WTC11 (cell line): ENCODE measurements at regions not wholly inside any gene's neighbourhood (a gene's known extent, or its start where the extent isn't known, plus 50 kb on each side); places are given as distances from the start of the nearest gene placed in this dataset.

ENCODE experiments used
- ATAC-seq: fragments of 200-7000 bp; cut with Tn5 transposase; 2 replicates; pipeline ENCODE4 v1.10.0; 2021; ENCODE audit warnings: mild to moderate bottlenecking, moderate library complexity
- CTCF ChIA-PET: fragments of 300-600 bp; sonication (Branson Sonifier 250); formaldehyde crosslinking; loops from one replicate; lab custom pipeline; 2021; ENCODE audit warnings: antibody characterized with exemption; lab: Charles Lee
- POLR2A ChIA-PET: fragments of 350-600 bp; sonication (Branson Sonifier 250); formaldehyde crosslinking; loops from one replicate; lab custom pipeline; 2021; ENCODE audit warnings: antibody characterized with exemption; lab: Charles Lee
- DNase-seq: peaks from one replicate; pipeline ENCODE4 v3.0.0; 2021; ENCODE audit warnings: low spot score
- H3K27ac Mint-ChIP-seq: 2 replicates; pipeline ENCODE4 v1.8.0; 2021; ENCODE audit warnings: mixed read lengths
- H3K27me3 Mint-ChIP-seq: 2 replicates; pipeline ENCODE4 v1.8.0; 2021; ENCODE audit warnings: low read depth, mild to moderate bottlenecking, moderate library complexity, mixed read lengths
- H3K36me3 Mint-ChIP-seq: 2 replicates; pipeline ENCODE4 v1.8.0; 2021; ENCODE audit warnings: mixed read lengths
- H3K4me1 Mint-ChIP-seq: 2 replicates; pipeline ENCODE4 v1.8.0; 2022; ENCODE audit warnings: mixed read lengths
- H3K4me3 Mint-ChIP-seq: 2 replicates; pipeline ENCODE4 v1.8.0; 2021; ENCODE audit warnings: mild to moderate bottlenecking, moderate library complexity, mixed read lengths
- H3K9me3 Mint-ChIP-seq: 2 replicates; pipeline ENCODE4 v1.8.0; 2021; ENCODE audit warnings: mixed read lengths
- ATF1 ChIP-seq: sonication (generic); formaldehyde crosslinking; IDR thresholded peaks from 2 replicates; pipeline ENCODE4 v1.8.1; 2023; ENCODE audit warnings: mild to moderate bottlenecking, moderate library complexity, missing genetic modification reagents
- ATF3 ChIP-seq: sonication (generic); formaldehyde crosslinking; conservative IDR thresholded peaks from 2 replicates; pipeline ENCODE4 v1.8.1; 2022; ENCODE audit warnings: mild to moderate bottlenecking, missing genetic modification reagents
- ATF6 ChIP-seq: sonication (generic); formaldehyde crosslinking; IDR thresholded peaks from 2 replicates; pipeline ENCODE4 v1.8.1; 2023; ENCODE audit warnings: mild to moderate bottlenecking, missing genetic modification reagents
- E2F4 ChIP-seq: sonication (generic); formaldehyde crosslinking; IDR thresholded peaks from 2 replicates; pipeline ENCODE4 v1.8.1; 2022; ENCODE audit warnings: low read depth, mild to moderate bottlenecking, moderate library complexity, missing genetic modification reagents, borderline replicate concordance
- EMX1 ChIP-seq: fragments of 250-450 bp; sonication (Bioruptor Pico); IDR thresholded peaks from 2 replicates; pipeline ENCODE4 v1.8.0; 2021; ENCODE audit warnings: mild to moderate bottlenecking
- ERG ChIP-seq: fragments of 250-450 bp; sonication (Bioruptor Pico); IDR thresholded peaks from 2 replicates; pipeline ENCODE4 v1.8.0; 2021; ENCODE audit warnings: mild to moderate bottlenecking
- ETV6 ChIP-seq: sonication (generic); formaldehyde crosslinking; IDR thresholded peaks from 2 replicates; pipeline ENCODE4 v1.8.1; 2022; ENCODE audit warnings: mild to moderate bottlenecking, missing genetic modification reagents
- FOXJ3 ChIP-seq: sonication (generic); formaldehyde crosslinking; IDR thresholded peaks from 2 replicates; pipeline ENCODE4 v1.9.0; 2021; ENCODE audit warnings: missing genetic modification reagents, mild to moderate bottlenecking, borderline replicate concordance
- FOXP1 ChIP-seq: sonication (generic); formaldehyde crosslinking; IDR thresholded peaks from 2 replicates; pipeline ENCODE4 v1.8.0; 2022; ENCODE audit warnings: missing genetic modification reagents, mild to moderate bottlenecking, moderate library complexity, borderline replicate concordance
- GABPB1 ChIP-seq: sonication (generic); formaldehyde crosslinking; IDR thresholded peaks from 2 replicates; pipeline ENCODE4 v1.8.1; 2023; ENCODE audit warnings: mild to moderate bottlenecking, missing genetic modification reagents
- HMGA2 ChIP-seq: fragments of 250-450 bp; sonication (Bioruptor Pico); IDR thresholded peaks from 2 replicates; pipeline ENCODE4 v1.4.0; 2021; ENCODE audit warnings: mild to moderate bottlenecking, moderate library complexity
- MYBL2 ChIP-seq: sonication (generic); formaldehyde crosslinking; IDR thresholded peaks from 2 replicates; pipeline ENCODE4 v1.8.1; 2023; ENCODE audit warnings: mild to moderate bottlenecking, moderate library complexity, missing genetic modification reagents
- NR1H2 ChIP-seq: sonication (generic); formaldehyde crosslinking; IDR thresholded peaks from 2 replicates; pipeline ENCODE4 v1.9.0; 2021; ENCODE audit warnings: mild to moderate bottlenecking, moderate library complexity, missing genetic modification reagents
- NR3C1 ChIP-seq: sonication (generic); formaldehyde crosslinking; conservative IDR thresholded peaks from 2 replicates; pipeline ENCODE4 v1.8.1; 2023; ENCODE audit warnings: low read depth, mild to moderate bottlenecking, missing genetic modification reagents
- RORB ChIP-seq: fragments of 250-450 bp; sonication (Bioruptor Pico); IDR thresholded peaks from 2 replicates; pipeline ENCODE4 v1.9.0; 2021; ENCODE audit warnings: mild to moderate bottlenecking
- USF2 ChIP-seq: sonication (generic); formaldehyde crosslinking; IDR thresholded peaks from 2 replicates; pipeline ENCODE4 v1.8.1; 2023; ENCODE audit warnings: mild to moderate bottlenecking, missing genetic modification reagents, moderate library complexity
- ZBTB21 ChIP-seq: sonication (generic); formaldehyde crosslinking; IDR thresholded peaks from 2 replicates; pipeline ENCODE4 v1.8.1; 2023; ENCODE audit warnings: mild to moderate bottlenecking, missing genetic modification reagents, borderline replicate concordance
- ZNF263 ChIP-seq: sonication (generic); formaldehyde crosslinking; IDR thresholded peaks from 2 replicates; pipeline ENCODE4 v1.8.1; 2022; ENCODE audit warnings: low read depth, mild to moderate bottlenecking, moderate library complexity, missing genetic modification reagents
- ZNF281 ChIP-seq: sonication (generic); formaldehyde crosslinking; IDR thresholded peaks from 2 replicates; pipeline ENCODE4 v1.8.0; 2023; ENCODE audit warnings: mild to moderate bottlenecking, missing genetic modification reagents
- ZNF416 ChIP-seq: fragments of 250-450 bp; sonication (Bioruptor Pico); IDR thresholded peaks from 2 replicates; pipeline ENCODE4 v1.9.0; 2021; ENCODE audit warnings: mild to moderate bottlenecking, inconsistent platforms
- ZNF423 ChIP-seq: fragments of 250-450 bp; sonication (Bioruptor Pico); IDR thresholded peaks from 2 replicates; pipeline ENCODE4 v2.1.2; 2022; ENCODE audit warnings: mild to moderate bottlenecking, moderate library complexity
- ZNF512 ChIP-seq: sonication (generic); formaldehyde crosslinking; IDR thresholded peaks from 2 replicates; pipeline ENCODE4 v1.8.1; 2022; ENCODE audit warnings: missing genetic modification reagents, borderline replicate concordance
- TF ChIP-seq, protein P1 (sequence below): sonication (generic); formaldehyde crosslinking; IDR thresholded peaks from 2 replicates; pipeline ENCODE4 v1.8.0; 2022; ENCODE audit warnings: mild to moderate bottlenecking, missing genetic modification reagents

- no peak for DNase-seq
- Mint-ChIP-seq H3K4me1 (no peaks in the 10 kb centered on the region), H3K4me3 (no peak overlapping the region), H3K27me3 (no peaks in the 10 kb centered on the region), H3K9me3 (peaks cover 24% of the 10 kb centered on the region), H3K27ac (no peak overlapping the region), H3K36me3 (peaks cover 14% of the 10 kb centered on the region)
- CTCF ChIA-PET, result no interaction called here
- no peak for TF ChIP-seq FOXP1 (CRISPR knock-in tag)
- no peak for TF ChIP-seq ZNF281 (CRISPR knock-in tag)
- TF ChIP-seq ETV6 (CRISPR knock-in tag), result no peak
- TF ChIP-seq, protein P1, sequence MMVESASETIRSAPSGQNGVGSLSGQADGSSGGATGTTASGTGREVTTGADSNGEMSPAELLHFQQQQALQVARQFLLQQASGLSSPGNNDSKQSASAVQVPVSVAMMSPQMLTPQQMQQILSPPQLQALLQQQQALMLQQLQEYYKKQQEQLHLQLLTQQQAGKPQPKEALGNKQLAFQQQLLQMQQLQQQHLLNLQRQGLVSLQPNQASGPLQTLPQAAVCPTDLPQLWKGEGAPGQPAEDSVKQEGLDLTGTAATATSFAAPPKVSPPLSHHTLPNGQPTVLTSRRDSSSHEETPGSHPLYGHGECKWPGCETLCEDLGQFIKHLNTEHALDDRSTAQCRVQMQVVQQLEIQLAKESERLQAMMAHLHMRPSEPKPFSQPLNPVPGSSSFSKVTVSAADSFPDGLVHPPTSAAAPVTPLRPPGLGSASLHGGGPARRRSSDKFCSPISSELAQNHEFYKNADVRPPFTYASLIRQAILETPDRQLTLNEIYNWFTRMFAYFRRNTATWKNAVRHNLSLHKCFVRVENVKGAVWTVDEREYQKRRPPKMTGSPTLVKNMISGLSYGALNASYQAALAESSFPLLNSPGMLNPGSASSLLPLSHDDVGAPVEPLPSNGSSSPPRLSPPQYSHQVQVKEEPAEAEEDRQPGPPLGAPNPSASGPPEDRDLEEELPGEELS (CRISPR knock-in tag), result no peak
- TF ChIP-seq ZNF263, result no peak
- no peak for TF ChIP-seq ATF3 (CRISPR knock-in tag)
- no peak for TF ChIP-seq MYBL2 (CRISPR knock-in tag)
- no peak for TF ChIP-seq E2F4 (CRISPR knock-in tag)
- no peak for TF ChIP-seq GABPB1 (CRISPR knock-in tag)
- no peak for TF ChIP-seq NR1H2
- TF ChIP-seq HMGA2 (CRISPR knock-in tag), result no peak
- no peak for TF ChIP-seq EMX1 (CRISPR knock-in tag)
- POLR2A ChIA-PET, result no interaction called here
- ATAC-seq, result no peak
Measured at GRCh38 chr2:19120181-19120580, 238.2 kb downstream of the OSR1 start.

DNA sequence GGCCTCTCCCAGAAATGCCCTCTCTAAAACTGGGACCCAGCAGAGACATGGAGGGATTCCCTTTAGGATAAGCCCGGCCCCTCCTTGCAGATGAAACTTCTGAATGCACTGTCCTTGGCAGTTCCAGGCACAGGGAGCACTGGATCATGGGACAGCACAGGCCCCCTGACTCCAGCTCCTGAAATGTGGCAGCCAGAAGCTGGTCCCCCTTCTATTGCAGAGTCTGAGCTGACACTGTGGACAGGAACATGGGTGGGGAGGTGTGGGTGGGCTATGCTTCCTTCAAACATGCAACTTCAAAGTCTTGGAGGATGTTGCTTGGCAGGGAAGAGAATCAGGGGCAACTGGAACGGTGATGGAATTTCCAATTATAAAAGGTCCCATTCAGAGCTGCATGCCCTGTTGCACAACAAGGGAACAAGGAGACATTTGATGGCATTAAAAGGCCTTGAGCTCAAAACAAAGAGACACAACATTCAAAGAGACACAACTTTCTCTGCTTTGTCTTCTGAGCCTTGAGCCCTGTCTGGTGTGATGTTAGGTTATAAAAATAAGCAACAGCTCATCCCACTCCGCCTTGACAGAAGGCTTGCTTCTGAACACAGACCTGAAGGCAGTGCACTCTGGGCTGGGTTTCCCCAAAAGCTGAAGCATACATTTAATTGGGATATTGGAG, 239.0 kb downstream of the OSR1 start:
- H3K9me3 Mint-ChIP-seq, result peaks cover 24% of the 10 kb centered on the region
- no peak overlapping the region for H3K27ac Mint-ChIP-seq
- TF ChIP-seq ZNF416 (CRISPR knock-in tag) (no peak), ATF6 (no peak), FOXJ3 (CRISPR knock-in tag) (no peak), ATF1 (CRISPR knock-in tag) (no peak), ERG (CRISPR knock-in tag) (no peak), ZBTB21 (no peak), RORB (CRISPR knock-in tag) (no peak), ZNF423 (no peak), USF2 (no peak), NR3C1 (CRISPR knock-in tag) (no peak), ZNF512 (CRISPR knock-in tag) (no peak), GABPB1 (CRISPR knock-in tag) (no peak)

More for the DNA sequence above, 239.0 kb downstream of the OSR1 start:
- H3K4me3 Mint-ChIP-seq, result no peak overlapping the region
- DNase-seq, result no peak
- CTCF ChIA-PET, result no interaction called here
- no peaks in the 10 kb centered on the region for H3K4me1 Mint-ChIP-seq
- ATAC-seq, result no peak
- no peaks in the 10 kb centered on the region for H3K27me3 Mint-ChIP-seq
- POLR2A ChIA-PET, result no interaction called here
- H3K36me3 Mint-ChIP-seq, result peaks cover 14% of the 10 kb centered on the region
